NT2/D1 (cell line): ENCODE measurements at regions not wholly inside any gene's neighbourhood (a gene's known extent, or its start where the extent isn't known, plus 50 kb on each side); places are given as distances from the start of the nearest gene placed in this dataset.

ENCODE experiments used
- DNase-seq: peaks from one replicate; pipeline ENCODE4 v3.0.0-alpha.2; 2011; ENCODE audit warnings: low read depth, low spot score
- H3K27me3 ChIP-seq: 2 replicates; pipeline ENCODE4 v1.6.0; 2011; ENCODE audit warnings: mild to moderate bottlenecking; ENCODE audit not compliant: insufficient read length, insufficient read depth
- H3K36me3 ChIP-seq: 2 replicates; pipeline ENCODE4 v1.6.1; 2011; ENCODE audit warnings: mild to moderate bottlenecking, low read length, mixed read lengths; ENCODE audit not compliant: insufficient read depth, insufficient read length
- H3K4me1 ChIP-seq: 2 replicates; pipeline ENCODE4 v1.5.1; 2011; ENCODE audit not compliant: insufficient read depth, insufficient read length
- H3K4me3 ChIP-seq: 2 replicates; pipeline ENCODE4 v1.5.1; 2011; ENCODE audit warnings: low read depth; ENCODE audit not compliant: insufficient read length
- H3K9ac ChIP-seq: 2 replicates; pipeline ENCODE4 v1.6.0; 2011; ENCODE audit warnings: low read depth; ENCODE audit not compliant: insufficient read length
- H3K9me3 ChIP-seq: 2 replicates; pipeline ENCODE4 v1.5.1; 2011; ENCODE audit warnings: mild to moderate bottlenecking, low read length; ENCODE audit not compliant: insufficient read depth
- SUZ12 ChIP-seq: IDR thresholded peaks from 2 replicates; pipeline ENCODE4 v1.6.1; 2011; ENCODE audit not compliant: insufficient read length, insufficient read depth; ENCODE audit errors: extremely low read depth
- YY1 ChIP-seq: IDR thresholded peaks from 2 replicates; pipeline ENCODE4 v1.6.1; 2011; ENCODE audit not compliant: insufficient read length, insufficient read depth
- ZNF274 ChIP-seq: IDR thresholded peaks from 2 replicates; pipeline ENCODE4 v1.6.1; 2011; ENCODE audit warnings: mild to moderate bottlenecking, low read depth, low read length

- no peak overlapping the region for H3K4me3 ChIP-seq
- no peaks in the 10 kb centered on the region for H3K36me3 ChIP-seq
These were observed 359.9 kb upstream of the DCC start for GRCh38 chr18:51980101-51980500.

GRCh38 chr18:51988277-51988676 lies 351.7 kb upstream of the DCC start:
- H3K9ac ChIP-seq = no peak overlapping the region
- TF ChIP-seq ZNF274 (no peak), SUZ12 (no peak), YY1 (no peak)
- H3K27me3 ChIP-seq = no peaks in the 10 kb centered on the region
- H3K9me3 ChIP-seq = no peaks in the 10 kb centered on the region
- no peaks in the 10 kb centered on the region for H3K4me1 ChIP-seq
- DNase-seq = no peak
- no peak overlapping the region for H3K4me3 ChIP-seq
- H3K36me3 ChIP-seq = no peaks in the 10 kb centered on the region

More at GRCh38 chr18:51980101-51980500, 359.9 kb upstream of the DCC start:
- no peak for DNase-seq
- TF ChIP-seq SUZ12 (no peak), ZNF274 (no peak), YY1 (no peak)
- no peaks in the 10 kb centered on the region for H3K4me1 ChIP-seq
- no peaks in the 10 kb centered on the region for H3K27me3 ChIP-seq
- no peaks in the 10 kb centered on the region for H3K9me3 ChIP-seq
- H3K9ac ChIP-seq = no peak overlapping the region

- no peak for DNase-seq
- no peaks in the 10 kb centered on the region for H3K36me3 ChIP-seq
- TF ChIP-seq YY1 (no peak), ZNF274 (no peak), SUZ12 (no peak)
- H3K27me3 ChIP-seq = no peaks in the 10 kb centered on the region
- no peak overlapping the region for H3K9ac ChIP-seq
- no peaks in the 10 kb centered on the region for H3K9me3 ChIP-seq
- no peak overlapping the region for H3K4me3 ChIP-seq
- no peaks in the 10 kb centered on the region for H3K4me1 ChIP-seq
These were observed 342.9 kb upstream of the DCC start for GRCh38 chr18:51997129-51997528.

- Histone ChIP-seq H3K9ac (no peak overlapping the region), H3K27me3 (no peaks in the 10 kb centered on the region), H3K36me3 (no peaks in the 10 kb centered on the region), H3K9me3 (no peaks in the 10 kb centered on the region), H3K4me1 (no peaks in the 10 kb centered on the region), H3K4me3 (no peak overlapping the region)
- no peak for DNase-seq
- TF ChIP-seq YY1 (no peak), SUZ12 (no peak), ZNF274 (no peak)
These were observed 341.9 kb upstream of the DCC start for GRCh38 chr18:51998066-51998465.

GRCh38 chr18:51998711-51999110 lies 341.3 kb upstream of the DCC start:
- DNase-seq = no peak
- no peaks in the 10 kb centered on the region for H3K36me3 ChIP-seq
- H3K27me3 ChIP-seq = no peaks in the 10 kb centered on the region
- no peak overlapping the region for H3K4me3 ChIP-seq
- no peak overlapping the region for H3K9ac ChIP-seq
- TF ChIP-seq YY1 (no peak), SUZ12 (no peak), ZNF274 (no peak)
- H3K9me3 ChIP-seq = no peaks in the 10 kb centered on the region
- H3K4me1 ChIP-seq = no peaks in the 10 kb centered on the region

- no peak for DNase-seq
- no peak for TF ChIP-seq YY1
- no peak for TF ChIP-seq SUZ12
- TF ChIP-seq ZNF274 = no peak
- Histone ChIP-seq H3K9me3 (no peaks in the 10 kb centered on the region), H3K27me3 (no peaks in the 10 kb centered on the region), H3K4me1 (no peaks in the 10 kb centered on the region), H3K9ac (no peak overlapping the region), H3K4me3 (no peak overlapping the region), H3K36me3 (no peaks in the 10 kb centered on the region)
These were observed 340.6 kb upstream of the DCC start for GRCh38 chr18:51999351-51999750.

GRCh38 chr18:52000435-52000834 lies 339.6 kb upstream of the DCC start:
- TF ChIP-seq YY1 (no peak), ZNF274 (no peak), SUZ12 (no peak)
- H3K9ac ChIP-seq = no peak overlapping the region
- H3K4me1 ChIP-seq = no peaks in the 10 kb centered on the region
- no peak for DNase-seq
- H3K4me3 ChIP-seq = no peak overlapping the region
- no peaks in the 10 kb centered on the region for H3K36me3 ChIP-seq
- no peaks in the 10 kb centered on the region for H3K9me3 ChIP-seq
- no peaks in the 10 kb centered on the region for H3K27me3 ChIP-seq

GRCh38 chr18:52001106-52001505 lies 338.9 kb upstream of the DCC start:
- Histone ChIP-seq H3K9me3 (no peaks in the 10 kb centered on the region), H3K36me3 (no peaks in the 10 kb centered on the region), H3K9ac (no peak overlapping the region), H3K4me1 (no peaks in the 10 kb centered on the region), H3K27me3 (no peaks in the 10 kb centered on the region), H3K4me3 (no peak overlapping the region)
- DNase-seq = no peak
- TF ChIP-seq SUZ12 (no peak), ZNF274 (no peak), YY1 (no peak)
